ENCODE measurements at regions not wholly inside any gene's neighbourhood (a gene's known extent, or its start where the extent isn't known, plus 50 kb on each side); places are given as distances from the start of the nearest gene placed in this dataset.

GRCh38 chr4:27916452-27917184, 1056.0 kb downstream of the STIM2 start:
- H3K9me3 ChIP-seq, result no peaks in the 10 kb centered on the region
- H3K27ac ChIP-seq, result no peak overlapping the region
- no peaks in the 10 kb centered on the region for H3K27me3 ChIP-seq
- no peaks in the 10 kb centered on the region for H3K36me3 ChIP-seq
- H3K4me3 ChIP-seq, result no peak overlapping the region
- TF ChIP-seq POLR2A (IDR thresholded peaks at IDR 0.05), result no peak
- no peak for TF ChIP-seq CTCF (IDR thresholded peaks at IDR 0.05)
- no peak for DNase-seq
- no peaks in the 10 kb centered on the region for H3K4me1 ChIP-seq

GRCh38 chr4:27917381-27917780, 1056.7 kb downstream of the STIM2 start:
- no peak overlapping the region for H3K4me3 ChIP-seq
- H3K4me1 ChIP-seq, result no peaks in the 10 kb centered on the region
- no peak for TF ChIP-seq CTCF (IDR thresholded peaks at IDR 0.05)
- TF ChIP-seq POLR2A (IDR thresholded peaks at IDR 0.05), result no peak
- no peak overlapping the region for H3K27ac ChIP-seq
- H3K27me3 ChIP-seq, result no peaks in the 10 kb centered on the region
- no peaks in the 10 kb centered on the region for H3K9me3 ChIP-seq
- DNase-seq, result no peak
- no peaks in the 10 kb centered on the region for H3K36me3 ChIP-seq

GRCh38 chr4:27921231-27921630, 1060.6 kb downstream of the STIM2 start:
- Histone ChIP-seq H3K4me3 (no peak overlapping the region), H3K9me3 (no peaks in the 10 kb centered on the region), H3K27me3 (no peaks in the 10 kb centered on the region), H3K4me1 (no peaks in the 10 kb centered on the region), H3K27ac (no peak overlapping the region), H3K36me3 (no peaks in the 10 kb centered on the region)
- TF ChIP-seq CTCF (IDR thresholded peaks at IDR 0.05), result no peak
- no peak for TF ChIP-seq POLR2A (IDR thresholded peaks at IDR 0.05)
- no peak for DNase-seq

GRCh38 chr4:27928761-27929540, 1068.3 kb downstream of the STIM2 start:
- Histone ChIP-seq H3K27ac (no peak overlapping the region), H3K4me1 (no peaks in the 10 kb centered on the region), H3K4me3 (no peak overlapping the region), H3K36me3 (no peaks in the 10 kb centered on the region), H3K27me3 (no peaks in the 10 kb centered on the region), H3K9me3 (no peaks in the 10 kb centered on the region)
- TF ChIP-seq POLR2A (IDR thresholded peaks at IDR 0.05) (no peak), CTCF (IDR thresholded peaks at IDR 0.05) (no peak)
- no peak for DNase-seq

GRCh38 chr4:27930291-27930690, 1069.7 kb downstream of the STIM2 start:
- DNase-seq, result no peak
- TF ChIP-seq CTCF (IDR thresholded peaks at IDR 0.05), result no peak
- TF ChIP-seq POLR2A (IDR thresholded peaks at IDR 0.05), result no peak
- no peak overlapping the region for H3K27ac ChIP-seq
- H3K27me3 ChIP-seq, result no peaks in the 10 kb centered on the region
- no peaks in the 10 kb centered on the region for H3K36me3 ChIP-seq
- no peaks in the 10 kb centered on the region for H3K4me1 ChIP-seq
- no peak overlapping the region for H3K4me3 ChIP-seq
- H3K9me3 ChIP-seq, result no peaks in the 10 kb centered on the region
